ENCODE measurements at regions not wholly inside any gene's neighbourhood (a gene's known extent, or its start where the extent isn't known, plus 50 kb on each side); places are given as distances from the start of the nearest gene placed in this dataset.
A peak's percentile ranks its signal among the peaks of the same experiment; 100 is the strongest.

DNA sequence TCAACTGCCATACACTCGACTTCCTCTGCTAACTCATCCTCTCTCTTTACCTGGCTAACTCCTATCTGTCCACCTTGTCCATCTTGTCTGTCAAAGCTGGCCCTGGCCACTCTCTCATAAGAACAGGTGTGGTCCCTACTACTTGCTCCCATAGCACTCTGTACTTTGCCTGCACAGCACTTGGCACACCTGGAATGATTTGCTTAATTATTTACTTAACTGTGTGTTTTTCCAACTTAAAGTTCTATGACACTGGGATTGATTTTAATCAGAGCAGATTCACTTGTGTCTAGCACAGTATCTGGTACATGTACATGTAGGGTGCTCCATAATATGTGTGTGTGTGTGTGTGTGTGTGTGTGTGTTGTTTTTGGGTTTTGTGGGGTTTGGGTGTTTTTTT is 111.6 kb downstream of the ZNF281 start:
- ChIA-PET POLR2A (interaction anchor here (0.6 to 2.3 kb wide), 2 partner anchors 9 to 174 kb away, joined by 3 to 8 read pairs; no protein-coding TSS in a partner anchor), CTCF (ENCODE audit: unreplicated experiment) (no interaction called here)
- intact Hi-C loops (cut with micrococcal nuclease; ENCODE audit: unreplicated experiment), result no loop called here
- Histone ChIP-seq H3K9me2 (ENCODE audit: insufficient read depth, low read length) (no peaks in the 10 kb centered on the region), H3K4me1 (ENCODE audit: insufficient read depth, low read length, poor library complexity, severe bottlenecking) (peaks cover 30% of the 10 kb centered on the region), H4K20me1 (ENCODE audit: insufficient read depth, low read length) (no peaks in the 10 kb centered on the region), H3K27ac (ENCODE audit: low read depth, low read length, poor library complexity, severe bottlenecking) (no peak overlapping the region), H3K4me2 (ENCODE audit: low read length) (no peak overlapping the region), H3K9me3 (ENCODE audit: low read length) (no peaks in the 10 kb centered on the region), H2AFZ (ENCODE audit: low read length) (no peak overlapping the region), H3K79me2 (ENCODE audit: insufficient read depth, low read depth, low read length) (no peaks in the 10 kb centered on the region), H3K4me3 (ENCODE audit: low read depth, low read length, poor library complexity, severe bottlenecking) (no peak overlapping the region), H3K36me3 (ENCODE audit: insufficient read depth, low read length) (no peaks in the 10 kb centered on the region)
- TF ChIP-seq EZH2phosphoT487 (IDR thresholded peaks at IDR 0.05; ENCODE audit: borderline replicate concordance, low read depth, low read length), result no peak
- TF ChIP-seq CTCF (conservative IDR thresholded peaks at IDR 0.05; ENCODE audit: low read length), result no peak
- no peak for DNase-seq (ENCODE audit: low spot score)
- BruUV-seq (replicated peaks), result no TSS peak

GRCh38 chr1:200296091-200296661 is 113.7 kb downstream of the ZNF281 start:
- H3K27ac ChIP-seq (ENCODE audit: low read depth, low read length, poor library complexity, severe bottlenecking), result no peak overlapping the region
- H3K4me1 ChIP-seq (ENCODE audit: insufficient read depth, low read length, poor library complexity, severe bottlenecking), result peaks cover 22% of the 10 kb centered on the region
- H3K9me2 ChIP-seq (ENCODE audit: insufficient read depth, low read length), result no peaks in the 10 kb centered on the region
- BruUV-seq (replicated peaks), result no TSS peak
- POLR2A ChIA-PET, result interaction anchor here (0.6 to 2.3 kb wide), 5 partner anchors 8 to 52 kb away, joined by 3 to 8 read pairs (median 3); no protein-coding TSS in a partner anchor
- H3K36me3 ChIP-seq (ENCODE audit: insufficient read depth, low read length), result no peaks in the 10 kb centered on the region
- no peak overlapping the region for H2AFZ ChIP-seq (ENCODE audit: low read length)
- H3K4me2 ChIP-seq (ENCODE audit: low read length), result no peak overlapping the region
- DNase-seq (ENCODE audit: low spot score), result no peak
- CTCF ChIA-PET (ENCODE audit: unreplicated experiment), result interaction anchor here (0.6 kb wide), 1 partner anchor 227 kb away, joined by 3 read pairs; no protein-coding TSS in a partner anchor
- TF ChIP-seq CTCF (conservative IDR thresholded peaks at IDR 0.05; ENCODE audit: low read length) (no peak), EZH2phosphoT487 (IDR thresholded peaks at IDR 0.05; ENCODE audit: borderline replicate concordance, low read depth, low read length) (no peak)
- no peaks in the 10 kb centered on the region for H4K20me1 ChIP-seq (ENCODE audit: insufficient read depth, low read length)
- H3K4me3 ChIP-seq (ENCODE audit: low read depth, low read length, poor library complexity, severe bottlenecking), result no peak overlapping the region
- H3K9me3 ChIP-seq (ENCODE audit: low read length), result no peaks in the 10 kb centered on the region
- intact Hi-C loops (cut with micrococcal nuclease; ENCODE audit: unreplicated experiment), result no loop called here
- no peaks in the 10 kb centered on the region for H3K79me2 ChIP-seq (ENCODE audit: insufficient read depth, low read depth, low read length)

GRCh38 chr1:200294241-200294640 is 115.6 kb downstream of the ZNF281 start:
- no peaks in the 10 kb centered on the region for H3K9me2 ChIP-seq (ENCODE audit: insufficient read depth, low read length)
- no TSS peak for BruUV-seq (replicated peaks)
- POLR2A ChIA-PET, result interaction anchor here (1.0 to 1.6 kb wide), 4 partner anchors 10 to 141 kb away, joined by 3 to 4 read pairs (median 4); no protein-coding TSS in a partner anchor
- intact Hi-C loops (cut with micrococcal nuclease; ENCODE audit: unreplicated experiment), result no loop called here
- H4K20me1 ChIP-seq (ENCODE audit: insufficient read depth, low read length), result no peaks in the 10 kb centered on the region
- peak overlapping the region; percentile 32; the same call in 1 of the 2 replicates for H2AFZ ChIP-seq (ENCODE audit: low read length)
- DNase-seq (ENCODE audit: low spot score), result no peak
- peak overlapping the region; percentile 18; the same call in 1 of the 2 replicates for H3K4me2 ChIP-seq (ENCODE audit: low read length)
- H3K4me1 ChIP-seq (ENCODE audit: insufficient read depth, low read length, poor library complexity, severe bottlenecking), result peaks cover 27% of the 10 kb centered on the region
- no peak overlapping the region for H3K4me3 ChIP-seq (ENCODE audit: low read depth, low read length, poor library complexity, severe bottlenecking)
- no peaks in the 10 kb centered on the region for H3K79me2 ChIP-seq (ENCODE audit: insufficient read depth, low read depth, low read length)
- H3K36me3 ChIP-seq (ENCODE audit: insufficient read depth, low read length), result no peaks in the 10 kb centered on the region
- CTCF ChIA-PET (ENCODE audit: unreplicated experiment), result no interaction called here
- no peak overlapping the region for H3K27ac ChIP-seq (ENCODE audit: low read depth, low read length, poor library complexity, severe bottlenecking)
- no peak for TF ChIP-seq CTCF (conservative IDR thresholded peaks at IDR 0.05; ENCODE audit: low read length)
- no peaks in the 10 kb centered on the region for H3K9me3 ChIP-seq (ENCODE audit: low read length)
